OCI-LY7 (cell line): ENCODE measurements at regions not wholly inside any gene's neighbourhood (a gene's known extent, or its start where the extent isn't known, plus 50 kb on each side); places are given as distances from the start of the nearest gene placed in this dataset.

Source experiments
- EZH2phosphoT487 ChIP-seq: fragments of 200-600 bp; sonication (generic); IDR thresholded peaks from 2 replicates; pipeline ENCODE4 v1.6.1; 2018; ENCODE audit warnings: low read depth, borderline replicate concordance, mild to moderate bottlenecking, mixed run types, antibody characterized with exemption, low read length, moderate library complexity, mixed read lengths
- TF ChIP-seq, protein P1 (sequence below): fragments of 200-600 bp; sonication (generic); conservative IDR thresholded peaks from 2 replicates; pipeline ENCODE4 v1.5.1; 2014; ENCODE audit warnings: mild to moderate bottlenecking, antibody characterized with exemption, low read length, moderate library complexity, mixed read lengths

DNA sequence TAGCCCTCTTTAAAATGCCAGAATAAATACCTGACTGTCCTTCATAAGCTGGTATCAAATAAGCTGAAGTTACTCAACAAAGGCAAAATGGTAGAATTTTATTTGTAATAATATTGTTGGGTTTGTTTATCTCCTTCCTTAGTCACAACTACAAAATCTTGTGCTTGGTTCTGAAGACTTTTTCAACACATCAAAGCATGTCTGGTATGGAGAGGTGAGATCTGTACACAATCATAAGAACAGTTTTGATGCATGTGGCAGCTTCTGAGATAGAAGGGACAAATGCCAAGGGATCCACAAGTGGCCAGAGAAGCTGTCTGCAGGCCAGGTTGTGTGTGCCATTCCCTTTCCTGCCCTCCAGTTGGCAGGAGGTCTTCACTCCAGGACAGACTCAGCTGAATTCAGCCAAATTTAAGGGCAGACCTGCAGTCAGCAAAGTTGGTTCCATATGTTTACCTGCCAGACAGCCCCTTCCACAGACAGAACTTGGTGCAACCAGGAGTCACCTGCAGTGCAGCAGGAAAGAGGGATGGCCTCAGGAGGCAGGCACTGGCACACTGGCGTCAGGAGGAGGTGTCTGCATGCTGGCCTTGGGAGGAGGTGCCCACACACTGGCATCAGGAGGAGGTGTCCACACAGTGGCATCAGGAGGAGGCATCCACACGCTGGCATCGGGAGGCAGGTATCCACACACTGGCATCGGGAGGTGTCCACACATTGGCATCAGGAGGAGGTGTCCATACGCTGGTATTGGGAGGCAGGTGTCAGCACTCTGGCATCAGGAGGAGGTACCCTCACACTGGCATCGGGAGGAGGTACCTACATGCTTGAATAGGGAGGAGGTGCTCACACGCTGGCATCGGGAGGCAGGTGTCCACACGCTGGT, 93.1 kb upstream of the IKZF1 start:
- TF ChIP-seq, protein P1, sequence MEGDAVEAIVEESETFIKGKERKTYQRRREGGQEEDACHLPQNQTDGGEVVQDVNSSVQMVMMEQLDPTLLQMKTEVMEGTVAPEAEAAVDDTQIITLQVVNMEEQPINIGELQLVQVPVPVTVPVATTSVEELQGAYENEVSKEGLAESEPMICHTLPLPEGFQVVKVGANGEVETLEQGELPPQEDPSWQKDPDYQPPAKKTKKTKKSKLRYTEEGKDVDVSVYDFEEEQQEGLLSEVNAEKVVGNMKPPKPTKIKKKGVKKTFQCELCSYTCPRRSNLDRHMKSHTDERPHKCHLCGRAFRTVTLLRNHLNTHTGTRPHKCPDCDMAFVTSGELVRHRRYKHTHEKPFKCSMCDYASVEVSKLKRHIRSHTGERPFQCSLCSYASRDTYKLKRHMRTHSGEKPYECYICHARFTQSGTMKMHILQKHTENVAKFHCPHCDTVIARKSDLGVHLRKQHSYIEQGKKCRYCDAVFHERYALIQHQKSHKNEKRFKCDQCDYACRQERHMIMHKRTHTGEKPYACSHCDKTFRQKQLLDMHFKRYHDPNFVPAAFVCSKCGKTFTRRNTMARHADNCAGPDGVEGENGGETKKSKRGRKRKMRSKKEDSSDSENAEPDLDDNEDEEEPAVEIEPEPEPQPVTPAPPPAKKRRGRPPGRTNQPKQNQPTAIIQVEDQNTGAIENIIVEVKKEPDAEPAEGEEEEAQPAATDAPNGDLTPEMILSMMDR = no peak
- TF ChIP-seq EZH2phosphoT487 = no peak
